Endothelial cell of umbilical vein (primary cell): ENCODE measurements at regions not wholly inside any gene's neighbourhood (a gene's known extent, or its start where the extent isn't known, plus 50 kb on each side); places are given as distances from the start of the nearest gene placed in this dataset.

Experiments used
- BruUV-seq: library from RNA; stranded (reverse); fragments of 400-500 nt; replicated peaks from 2 replicates; lab custom pipeline; 2021; lab: Mats Ljungman, UMichigan
- CTCF ChIA-PET: fragments of 300-600, 350-600 bp; sonication (Branson Sonifier 250); formaldehyde crosslinking; loops from one replicate; lab custom pipeline; 2021; ENCODE audit warnings: antibody characterized with exemption, inconsistent platforms; lab: Charles Lee
- POLR2A ChIA-PET: fragments of 300-600, 350-600 bp; sonication (Branson Sonifier 250); formaldehyde crosslinking; loops from one replicate; lab custom pipeline; 2021; ENCODE audit warnings: antibody characterized with exemption, inconsistent platforms; lab: Charles Lee
- DNase-seq: peaks from one replicate; pipeline ENCODE4 v3.0.0-alpha.2; 2011; ENCODE audit warnings: low read depth, low spot score
- FAIRE-seq: peaks from 2 replicates; lab custom pipeline; 2011; peaks lifted over from hg19 to GRCh38; lab: Jason Lieb, UNC
- H2AFZ ChIP-seq: 2 replicates; pipeline ENCODE4 v1.6.0; 2012; ENCODE audit warnings: low read depth, low read length, control low read depth, inconsistent platforms
- H3K27ac ChIP-seq: 2 replicates; pipeline ENCODE4 v1.5.1; 2011; ENCODE audit warnings: low read depth, mild to moderate bottlenecking, control low read depth, low read length, moderate library complexity; ENCODE audit not compliant: insufficient read depth
- H3K27me3 ChIP-seq, 2 experiments: 2 replicates each; pipeline versions ENCODE4 v1.6.0 to v1.6.1; 2011; ENCODE audit warnings: low read length in 2 of 2, mixed read lengths in 1 of 2; ENCODE audit not compliant: control insufficient read depth in 2 of 2, insufficient read depth in 2 of 2
- H3K36me3 ChIP-seq, 2 experiments: 2 replicates in 1 of 2; 3 replicates in 1 of 2; pipeline ENCODE4 v1.5.1; 2011; ENCODE audit warnings: low read length in 2 of 2, mild to moderate bottlenecking in 1 of 2, moderate library complexity in 1 of 2; ENCODE audit not compliant: control insufficient read depth in 2 of 2, insufficient read depth in 2 of 2; ENCODE audit errors: extremely low read depth in 1 of 2
- H3K4me1 ChIP-seq: 3 replicates; pipeline ENCODE4 v1.5.1; 2011; ENCODE audit warnings: mild to moderate bottlenecking, low read length; ENCODE audit not compliant: control insufficient read depth, insufficient read depth; ENCODE audit errors: extremely low read depth
- H3K4me2 ChIP-seq: 2 replicates; pipeline ENCODE4 v1.6.1; 2011; ENCODE audit warnings: low read length, control low read depth, mixed read lengths; ENCODE audit not compliant: insufficient read depth
- H3K4me3 ChIP-seq, 3 experiments: fragments of 200-600 bp in 1 of 3; sonication (generic), shearing (Covaris generic) in 1 of 3; replicated peaks in 1 of 3; 2 replicates each; pipeline ENCODE4 v1.5.1; 2011 to 2016; ENCODE audit warnings: control low read depth in 3 of 3, low read length in 3 of 3, mild to moderate bottlenecking in 2 of 3, inconsistent platforms in 1 of 3, low read depth in 1 of 3, moderate library complexity in 1 of 3; ENCODE audit not compliant: insufficient read depth in 1 of 3
- H3K79me2 ChIP-seq: 2 replicates; pipeline ENCODE4 v1.6.0; 2012; ENCODE audit warnings: low read length, inconsistent platforms; ENCODE audit not compliant: control insufficient read depth, insufficient read depth
- H3K9ac ChIP-seq: replicated peaks from 2 replicates; pipeline ENCODE3; 2011; ENCODE audit warnings: low read length, control low read depth; ENCODE audit not compliant: insufficient read depth; ENCODE audit errors: extremely low read depth
- H3K9me1 ChIP-seq: replicated peaks from 3 replicates; pipeline ENCODE4 v1.6.0; 2011; ENCODE audit warnings: mild to moderate bottlenecking, low read length; ENCODE audit not compliant: control insufficient read depth, insufficient read depth; ENCODE audit errors: extremely low read depth
- H3K9me3 ChIP-seq: replicated peaks from 2 replicates; pipeline ENCODE4 v1.5.1; 2012; ENCODE audit warnings: low read length, inconsistent platforms; ENCODE audit not compliant: control insufficient read depth, insufficient read depth
- H4K20me1 ChIP-seq: replicated peaks from 2 replicates; pipeline ENCODE3; 2011; ENCODE audit warnings: mild to moderate bottlenecking, low read length; ENCODE audit not compliant: control insufficient read depth, insufficient read depth; ENCODE audit errors: extremely low read depth
- CTCF ChIP-seq, 2 donors: IDR thresholded peaks; 1 replicate in 1 of 2; 2 replicates in 1 of 2; pipeline ENCODE4 v1.5.1; 2011; ENCODE audit warnings: low read length in 2 of 2, mild to moderate bottlenecking in 2 of 2, moderate library complexity in 2 of 2, control low read depth in 1 of 2, inconsistent platforms in 1 of 2, low read depth in 1 of 2; ENCODE audit not compliant: insufficient read depth in 1 of 2; ENCODE audit errors: extremely low read depth in 1 of 2
- EZH2 ChIP-seq: IDR thresholded peaks from 2 replicates; pipeline ENCODE4 v1.6.1; 2012; ENCODE audit warnings: borderline replicate concordance, low read depth, mild to moderate bottlenecking, moderate library complexity, low read length, inconsistent platforms; ENCODE audit not compliant: severe bottlenecking
- FOS ChIP-seq: IDR thresholded peaks from 2 replicates; pipeline ENCODE4 v1.6.1; 2011; ENCODE audit warnings: mild to moderate bottlenecking, low read length, moderate library complexity, borderline replicate concordance; ENCODE audit not compliant: insufficient read depth
- GATA2 ChIP-seq: IDR thresholded peaks from 2 replicates; pipeline ENCODE4 v1.7.0; 2011; ENCODE audit warnings: low read depth, mild to moderate bottlenecking, moderate library complexity, mixed read lengths, low read length; ENCODE audit not compliant: insufficient read length, insufficient read depth
- JUN ChIP-seq: IDR thresholded peaks from 2 replicates; pipeline ENCODE4 v1.6.1; 2011; ENCODE audit warnings: borderline replicate concordance, low read depth; ENCODE audit not compliant: insufficient read length, insufficient read depth
- MAX ChIP-seq: IDR thresholded peaks from 2 replicates; pipeline ENCODE4 v1.6.1; 2011; ENCODE audit not compliant: insufficient read depth, insufficient read length
- MYC ChIP-seq: IDR thresholded peaks from one replicate; pipeline ENCODE4 v1.6.1; 2011; ENCODE audit warnings: mild to moderate bottlenecking, low read depth, low read length
- POLR2A ChIP-seq: IDR thresholded peaks from 2 replicates; pipeline ENCODE4 v1.6.1; 2012; ENCODE audit warnings: low read depth, mild to moderate bottlenecking, control low read depth, low read length
- POLR2AphosphoS5 ChIP-seq: IDR thresholded peaks from 2 replicates; pipeline ENCODE4 v1.6.1; 2012; ENCODE audit warnings: low read depth, mild to moderate bottlenecking, control low read depth, low read length, moderate library complexity; ENCODE audit not compliant: insufficient read depth
- dilution Hi-C: fragments of 300-500 bp; cut with MboI; formaldehyde crosslinking; loops from one replicate; pipeline ENCODE4 v1.15.0; 2019; ENCODE audit warnings: low sequenced_read_pairs; ENCODE audit not compliant: extremely low pct_ligation_motif_present
- intact Hi-C: fragments of 100-400 bp; cut with micrococcal nuclease; formaldehyde crosslinking; loops from one replicate; pipeline ENCODE4 v1.10.0; 2022

- Histone ChIP-seq H3K9me1 (no peaks in the 10 kb centered on the region), H3K36me3 (no peaks in the 10 kb centered on the region), H3K27me3 (no peaks in the 10 kb centered on the region), H3K4me2 (no peak overlapping the region), H3K4me1 (no peaks in the 10 kb centered on the region), H3K9ac (no peak overlapping the region), H3K4me3 (no peak overlapping the region), H3K27ac (no peak overlapping the region), H4K20me1 (no peaks in the 10 kb centered on the region), H3K9me3 (no peaks in the 10 kb centered on the region), H3K79me2 (no peaks in the 10 kb centered on the region), H2AFZ (no peak overlapping the region)
- no TSS peak for BruUV-seq
- intact Hi-C loops (no loop called here), dilution Hi-C loops (no loop called here)
- CTCF ChIA-PET: no interaction called here
- FAIRE-seq: no peak
- DNase-seq: no peak
- TF ChIP-seq EZH2: no peak
- no peak for TF ChIP-seq MAX
- TF ChIP-seq JUN: no peak
- no peak for TF ChIP-seq POLR2AphosphoS5
- no peak for TF ChIP-seq POLR2A
- TF ChIP-seq MYC: no peak
- no peak for TF ChIP-seq FOS
- TF ChIP-seq CTCF (IDR thresholded peaks at IDR 0.05; ENCODE audit: extremely low read depth in 1 of 2, insufficient read depth in 1 of 2, low read depth in 1 of 2, low read length in 2 of 2): no peak
- no peak for TF ChIP-seq GATA2
- POLR2A ChIA-PET: no interaction called here
Measured at GRCh38 chr1:30642391-30643120, 80.8 kb downstream of the MATN1 start.
